GM23338 (cell line): ENCODE measurements at regions not wholly inside any gene's neighbourhood (a gene's known extent, or its start where the extent isn't known, plus 50 kb on each side); places are given as distances from the start of the nearest gene placed in this dataset.

Experiments
- CREB1 ChIP-seq: fragments of 250-450 bp; sonication (Bioruptor Pico); IDR thresholded peaks from 2 replicates; pipeline ENCODE4 v1.5.0; 2020; ENCODE audit warnings: low read depth, mild to moderate bottlenecking, moderate library complexity
- EZH2 ChIP-seq: fragments of 200-600 bp; sonication (generic); IDR thresholded peaks from one replicate; pipeline ENCODE4 v1.8.0; 2017; ENCODE audit warnings: antibody characterized with exemption, mild to moderate bottlenecking, low read depth; ENCODE audit not compliant: unreplicated experiment
- EZH2phosphoT487 ChIP-seq: fragments of 200-600 bp; sonication (generic); IDR thresholded peaks from one replicate; pipeline ENCODE4 v1.8.1; 2018; ENCODE audit warnings: antibody characterized with exemption; ENCODE audit not compliant: unreplicated experiment
- POLR2AphosphoS5 ChIP-seq: IDR thresholded peaks from 2 replicates; pipeline ENCODE4 v1.6.1; 2016; ENCODE audit warnings: antibody characterized with exemption, low read depth
- TF ChIP-seq, protein P1 (sequence below), 2 experiments: fragments of 200-600 bp in 1 of 2; sonication (generic) in 1 of 2; conservative IDR thresholded peaks; 2 replicates each; pipeline versions ENCODE4 v1.5.1 to v1.6.1; 2016 to 2017; ENCODE audit warnings: antibody characterized with exemption in 2 of 2, low read depth in 2 of 2, mild to moderate bottlenecking in 2 of 2, moderate library complexity in 1 of 2

GRCh38 chr11:135073870-135074269 is 661.8 kb upstream of the B3GAT1 start:
- TF ChIP-seq EZH2phosphoT487: no peak
- TF ChIP-seq EZH2: no peak
- TF ChIP-seq, protein P1, sequence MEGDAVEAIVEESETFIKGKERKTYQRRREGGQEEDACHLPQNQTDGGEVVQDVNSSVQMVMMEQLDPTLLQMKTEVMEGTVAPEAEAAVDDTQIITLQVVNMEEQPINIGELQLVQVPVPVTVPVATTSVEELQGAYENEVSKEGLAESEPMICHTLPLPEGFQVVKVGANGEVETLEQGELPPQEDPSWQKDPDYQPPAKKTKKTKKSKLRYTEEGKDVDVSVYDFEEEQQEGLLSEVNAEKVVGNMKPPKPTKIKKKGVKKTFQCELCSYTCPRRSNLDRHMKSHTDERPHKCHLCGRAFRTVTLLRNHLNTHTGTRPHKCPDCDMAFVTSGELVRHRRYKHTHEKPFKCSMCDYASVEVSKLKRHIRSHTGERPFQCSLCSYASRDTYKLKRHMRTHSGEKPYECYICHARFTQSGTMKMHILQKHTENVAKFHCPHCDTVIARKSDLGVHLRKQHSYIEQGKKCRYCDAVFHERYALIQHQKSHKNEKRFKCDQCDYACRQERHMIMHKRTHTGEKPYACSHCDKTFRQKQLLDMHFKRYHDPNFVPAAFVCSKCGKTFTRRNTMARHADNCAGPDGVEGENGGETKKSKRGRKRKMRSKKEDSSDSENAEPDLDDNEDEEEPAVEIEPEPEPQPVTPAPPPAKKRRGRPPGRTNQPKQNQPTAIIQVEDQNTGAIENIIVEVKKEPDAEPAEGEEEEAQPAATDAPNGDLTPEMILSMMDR (conservative IDR thresholded peaks at IDR 0.05; ENCODE audit: low read depth in 2 of 2): no peak
- no peak for TF ChIP-seq POLR2AphosphoS5
- TF ChIP-seq CREB1 (CRISPR knock-in tag): no peak
